ENCODE measurements at regions not wholly inside any gene's neighbourhood (a gene's known extent, or its start where the extent isn't known, plus 50 kb on each side); places are given as distances from the start of the nearest gene placed in this dataset.

DNA sequence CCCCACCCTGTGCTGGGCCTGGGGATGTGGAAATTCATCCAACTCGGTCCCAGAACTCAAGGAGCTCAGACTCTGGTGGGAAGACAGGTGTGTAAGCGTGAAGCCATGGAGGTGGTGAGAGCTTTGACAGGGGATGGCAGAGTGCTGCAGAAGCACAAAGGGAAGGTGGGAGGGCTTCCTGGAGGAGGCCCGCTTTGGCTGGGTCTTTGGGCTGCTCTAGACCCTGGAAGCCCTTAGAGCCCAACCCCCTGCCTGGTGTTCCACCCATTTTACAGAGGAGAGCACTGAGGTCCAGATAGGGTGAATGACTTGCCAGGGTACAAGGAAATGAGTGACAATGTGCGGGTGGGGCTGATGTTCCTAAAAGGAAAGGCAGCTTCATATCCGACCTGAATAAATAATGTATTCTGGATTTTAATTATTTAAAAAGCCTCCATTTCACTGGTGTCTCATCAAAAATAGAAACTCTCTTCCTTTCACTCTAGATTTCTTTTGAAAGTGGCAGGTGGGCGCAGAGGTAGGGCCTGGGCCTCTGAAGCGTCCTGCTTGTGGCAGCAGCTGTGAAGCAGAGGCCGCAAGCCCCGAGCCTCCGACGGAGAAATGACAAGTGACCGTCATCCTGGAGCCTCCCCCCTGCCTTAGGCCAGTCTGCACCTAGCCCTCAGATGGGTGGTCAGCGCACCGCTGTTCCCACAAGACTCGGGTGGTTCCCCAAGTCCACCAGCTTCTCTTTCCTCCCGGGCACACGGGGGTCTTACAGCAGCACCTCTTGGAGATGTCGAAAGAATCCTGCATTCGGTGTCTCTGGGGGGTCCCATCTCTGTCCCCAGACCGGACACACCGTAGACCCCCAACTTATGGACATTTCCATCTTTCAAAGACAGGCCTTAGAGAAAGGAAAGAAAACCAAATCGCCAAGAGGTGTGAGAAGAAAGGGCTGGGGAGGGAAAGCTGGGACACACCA is 71.0 kb upstream of the TAF1B start:
- DNase-seq (ENCODE audit: low spot score in 2 of 2) = no peak
- H3K36me3 ChIP-seq (replicated peaks) = no peaks in the 10 kb centered on the region
- H3K27me3 ChIP-seq (ENCODE audit: low read depth) = no peaks in the 10 kb centered on the region
- in situ Hi-C loops (cut with MboI; ENCODE audit: low sequenced_read_pairs) = no loop called here
- no peaks in the 10 kb centered on the region; the same call in 1 of the 2 replicates for H3K4me1 ChIP-seq
- no peak overlapping the region for H3K4me3 ChIP-seq
- H3K9me3 ChIP-seq = no peaks in the 10 kb centered on the region

DNA sequence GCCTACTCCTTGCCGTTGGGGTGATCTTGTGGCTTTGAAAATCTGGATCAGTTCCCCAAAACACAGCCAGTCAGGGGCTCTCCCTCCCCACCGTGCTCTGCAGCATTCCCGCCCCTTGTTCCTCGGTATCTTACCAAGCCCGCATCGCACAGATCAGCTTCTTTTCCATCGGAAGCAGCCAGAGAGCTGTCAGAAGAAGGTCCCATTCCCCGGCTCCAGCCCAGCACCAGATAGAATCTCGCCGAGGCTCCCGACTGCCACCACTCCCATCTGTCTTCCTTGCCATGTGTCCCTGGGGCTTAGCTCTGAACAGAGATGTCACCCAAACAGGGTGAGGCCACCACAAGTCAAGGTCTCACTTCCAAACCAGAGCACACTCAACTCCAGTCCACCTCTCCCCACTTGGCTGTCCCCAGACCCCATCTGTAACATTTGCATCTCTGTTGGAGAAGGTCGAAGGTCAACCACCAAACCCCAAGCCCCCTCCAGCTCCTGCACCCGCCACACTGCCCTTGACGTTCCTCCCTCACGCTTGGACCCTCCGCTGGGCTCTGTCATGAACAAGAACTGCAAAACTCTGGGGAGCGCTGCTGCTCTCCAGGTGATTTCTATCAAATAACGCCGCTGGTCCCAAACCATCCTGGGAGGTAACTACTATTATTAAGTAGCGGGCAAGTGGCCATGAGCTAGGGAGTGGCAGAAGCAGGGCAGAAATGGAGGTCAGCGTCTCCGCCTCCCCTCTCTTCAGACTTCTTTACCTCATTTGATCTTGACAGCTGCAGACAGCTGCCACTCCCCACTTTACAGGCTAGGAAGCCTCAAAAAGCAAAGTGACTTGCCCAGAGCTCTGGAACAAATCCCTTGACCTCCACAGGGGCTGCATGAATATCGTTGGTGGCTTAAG is 70.0 kb upstream of the TAF1B start:
- no peaks in the 10 kb centered on the region; the same call in 1 of the 2 replicates for H3K4me1 ChIP-seq
- no peak overlapping the region for H3K4me3 ChIP-seq
- in situ Hi-C loops (cut with MboI; ENCODE audit: low sequenced_read_pairs) = no loop called here

GRCh38 chr2:9773903-9774239 is 69.4 kb upstream of the TAF1B start:
- no peak overlapping the region for H3K4me3 ChIP-seq
- DNase-seq (ENCODE audit: low spot score in 2 of 2) = no peak
- H3K4me1 ChIP-seq = no peaks in the 10 kb centered on the region; the same call in 1 of the 2 replicates
- no peaks in the 10 kb centered on the region for H3K27me3 ChIP-seq (ENCODE audit: low read depth)
- no peaks in the 10 kb centered on the region for H3K9me3 ChIP-seq
- H3K36me3 ChIP-seq (replicated peaks) = no peaks in the 10 kb centered on the region
- in situ Hi-C loops (cut with MboI; ENCODE audit: low sequenced_read_pairs) = no loop called here

More for the DNA sequence above, 70.0 kb upstream of the TAF1B start:
- DNase-seq (ENCODE audit: low spot score in 2 of 2) = no peak
- Histone ChIP-seq H3K9me3 (no peaks in the 10 kb centered on the region), H3K27me3 (ENCODE audit: low read depth) (no peaks in the 10 kb centered on the region), H3K36me3 (replicated peaks) (no peaks in the 10 kb centered on the region)

- no peak for DNase-seq (ENCODE audit: low spot score in 2 of 2)
- no peaks in the 10 kb centered on the region for H3K27me3 ChIP-seq (ENCODE audit: low read depth)
- in situ Hi-C loops (cut with MboI; ENCODE audit: low sequenced_read_pairs) = no loop called here
- no peak overlapping the region for H3K4me3 ChIP-seq
- H3K4me1 ChIP-seq = no peaks in the 10 kb centered on the region; the same call in 1 of the 2 replicates
- H3K36me3 ChIP-seq (replicated peaks) = no peaks in the 10 kb centered on the region
- no peaks in the 10 kb centered on the region for H3K9me3 ChIP-seq
Measured at GRCh38 chr2:9774266-9774665, 69.0 kb upstream of the TAF1B start.

GRCh38 chr2:9775351-9775750 is 67.9 kb upstream of the TAF1B start:
- no peak for DNase-seq (ENCODE audit: low spot score in 2 of 2)
- H3K4me1 ChIP-seq = no peaks in the 10 kb centered on the region; the same call in 1 of the 2 replicates
- H3K36me3 ChIP-seq (replicated peaks) = no peaks in the 10 kb centered on the region
- H3K27me3 ChIP-seq (ENCODE audit: low read depth) = no peaks in the 10 kb centered on the region
- in situ Hi-C loops (cut with MboI; ENCODE audit: low sequenced_read_pairs) = no loop called here
- no peak overlapping the region for H3K4me3 ChIP-seq
- H3K9me3 ChIP-seq = no peaks in the 10 kb centered on the region

- H3K27me3 ChIP-seq (ENCODE audit: low read depth) = no peaks in the 10 kb centered on the region
- H3K9me3 ChIP-seq = no peaks in the 10 kb centered on the region
- no peak overlapping the region for H3K4me3 ChIP-seq
- in situ Hi-C loops (cut with MboI; ENCODE audit: low sequenced_read_pairs) = no loop called here
- no peak for DNase-seq (ENCODE audit: low spot score in 2 of 2)
- H3K36me3 ChIP-seq (replicated peaks) = no peaks in the 10 kb centered on the region
- H3K4me1 ChIP-seq = no peaks in the 10 kb centered on the region
Measured at GRCh38 chr2:9775999-9776712, 67.1 kb upstream of the TAF1B start.

GRCh38 chr2:9777081-9777480 is 66.2 kb upstream of the TAF1B start:
- in situ Hi-C loops (cut with MboI; ENCODE audit: low sequenced_read_pairs) = no loop called here
- Histone ChIP-seq H3K27me3 (ENCODE audit: low read depth) (no peaks in the 10 kb centered on the region), H3K9me3 (no peaks in the 10 kb centered on the region), H3K4me1 (no peaks in the 10 kb centered on the region), H3K4me3 (no peak overlapping the region), H3K36me3 (replicated peaks) (no peaks in the 10 kb centered on the region)
- no peak for DNase-seq (ENCODE audit: low spot score in 2 of 2)

DNA sequence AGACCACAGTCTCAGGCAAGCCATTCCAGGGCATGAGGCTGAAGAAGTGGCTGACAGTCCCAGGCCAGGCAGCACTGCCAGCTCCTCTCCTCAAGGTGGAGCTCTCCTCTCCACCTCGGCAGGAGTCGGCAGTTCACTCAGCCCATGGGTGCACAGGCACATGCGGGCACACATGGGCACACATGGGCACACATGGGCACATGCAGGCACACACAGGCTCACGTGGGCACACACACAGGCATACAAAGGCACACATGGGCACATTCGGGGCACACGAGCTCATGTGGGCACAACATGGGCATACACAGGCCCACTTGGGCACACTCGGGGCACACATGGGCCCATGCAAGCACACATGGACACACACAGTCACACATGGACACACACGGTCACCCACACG is 65.3 kb upstream of the TAF1B start:
- DNase-seq (ENCODE audit: low spot score in 2 of 2) = peak in 1 of 2 experiments; percentile 40
- Histone ChIP-seq H3K36me3 (replicated peaks) (no peaks in the 10 kb centered on the region), H3K4me3 (no peak overlapping the region), H3K9me3 (no peaks in the 10 kb centered on the region), H3K27me3 (ENCODE audit: low read depth) (no peaks in the 10 kb centered on the region), H3K4me1 (no peaks in the 10 kb centered on the region)
- in situ Hi-C loops (cut with MboI; ENCODE audit: low sequenced_read_pairs) = no loop called here

GRCh38 chr2:9778471-9779316 is 64.6 kb upstream of the TAF1B start:
- H3K36me3 ChIP-seq (replicated peaks) = no peaks in the 10 kb centered on the region
- no peak overlapping the region for H3K4me3 ChIP-seq
- in situ Hi-C loops (cut with MboI; ENCODE audit: low sequenced_read_pairs) = no loop called here

DNA sequence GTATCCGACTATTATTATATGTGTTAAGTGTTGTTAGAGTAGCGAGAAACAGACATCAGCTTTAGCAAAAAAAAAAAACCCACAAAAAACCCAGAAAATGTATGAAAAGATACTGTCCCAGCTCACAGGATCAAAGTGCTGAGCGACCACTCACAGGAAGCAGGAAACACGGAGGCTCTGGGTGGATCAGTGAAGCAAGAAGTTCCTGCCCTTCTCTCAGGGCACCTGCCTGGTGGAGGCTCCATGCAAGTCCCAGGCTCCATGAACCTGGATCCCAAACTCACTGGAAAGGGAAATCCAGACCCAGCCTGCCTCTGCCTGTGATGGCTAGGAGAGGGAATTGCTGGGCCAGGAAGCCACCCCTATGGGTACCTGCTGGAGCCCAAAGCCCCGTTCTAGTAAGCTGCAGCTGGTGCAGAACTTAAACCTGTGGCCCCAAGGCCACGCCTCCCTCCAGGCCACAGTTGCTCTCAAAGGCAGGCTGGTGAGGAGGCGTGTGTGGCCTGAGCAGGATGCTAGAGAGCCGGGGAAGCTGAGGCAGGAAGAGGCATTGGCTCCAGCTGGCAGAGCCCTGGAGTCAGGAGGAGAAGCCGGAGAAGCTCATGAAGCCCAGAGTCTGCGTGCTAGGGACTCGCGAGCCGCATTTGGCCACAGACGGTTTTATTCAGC is 63.5 kb upstream of the TAF1B start:
- Histone ChIP-seq H3K36me3 (replicated peaks) (no peaks in the 10 kb centered on the region), H3K4me1 (no peaks in the 10 kb centered on the region), H3K9me3 (no peaks in the 10 kb centered on the region), H3K4me3 (no peak overlapping the region), H3K27me3 (ENCODE audit: low read depth) (no peaks in the 10 kb centered on the region)
- in situ Hi-C loops (cut with MboI; ENCODE audit: low sequenced_read_pairs) = no loop called here
- no peak for DNase-seq (ENCODE audit: low spot score in 2 of 2)

More at GRCh38 chr2:9778471-9779316, 64.6 kb upstream of the TAF1B start:
- Histone ChIP-seq H3K27me3 (ENCODE audit: low read depth) (no peaks in the 10 kb centered on the region), H3K4me1 (no peaks in the 10 kb centered on the region), H3K9me3 (no peaks in the 10 kb centered on the region)
- DNase-seq (ENCODE audit: low spot score in 2 of 2) = no peak

- Histone ChIP-seq H3K27me3 (ENCODE audit: low read depth) (no peaks in the 10 kb centered on the region), H3K36me3 (replicated peaks) (no peaks in the 10 kb centered on the region), H3K4me1 (no peaks in the 10 kb centered on the region), H3K9me3 (no peaks in the 10 kb centered on the region), H3K4me3 (no peak overlapping the region)
- DNase-seq (ENCODE audit: low spot score in 2 of 2) = no peak
- in situ Hi-C loops (cut with MboI; ENCODE audit: low sequenced_read_pairs) = no loop called here
Measured at GRCh38 chr2:9780368-9781130, 62.7 kb upstream of the TAF1B start.

- H3K9me3 ChIP-seq = no peaks in the 10 kb centered on the region
- H3K4me1 ChIP-seq = no peaks in the 10 kb centered on the region
- in situ Hi-C loops (cut with MboI; ENCODE audit: low sequenced_read_pairs) = no loop called here
- no peaks in the 10 kb centered on the region for H3K27me3 ChIP-seq (ENCODE audit: low read depth)
- H3K36me3 ChIP-seq (replicated peaks) = no peaks in the 10 kb centered on the region
- no peak for DNase-seq (ENCODE audit: low spot score in 2 of 2)
- H3K4me3 ChIP-seq = no peak overlapping the region
Measured at GRCh38 chr2:9781252-9781651, 62.0 kb upstream of the TAF1B start.

Measured in HAP-1 (cell line).